ENCODE measurements at regions not wholly inside any gene's neighbourhood (a gene's known extent, or its start where the extent isn't known, plus 50 kb on each side); places are given as distances from the start of the nearest gene placed in this dataset.
"Not testable (repeated sequence)": the region's sequence is repeated elsewhere in the genome, so short reads cannot be mapped to it uniquely, and the experiment has no call there.

DNA sequence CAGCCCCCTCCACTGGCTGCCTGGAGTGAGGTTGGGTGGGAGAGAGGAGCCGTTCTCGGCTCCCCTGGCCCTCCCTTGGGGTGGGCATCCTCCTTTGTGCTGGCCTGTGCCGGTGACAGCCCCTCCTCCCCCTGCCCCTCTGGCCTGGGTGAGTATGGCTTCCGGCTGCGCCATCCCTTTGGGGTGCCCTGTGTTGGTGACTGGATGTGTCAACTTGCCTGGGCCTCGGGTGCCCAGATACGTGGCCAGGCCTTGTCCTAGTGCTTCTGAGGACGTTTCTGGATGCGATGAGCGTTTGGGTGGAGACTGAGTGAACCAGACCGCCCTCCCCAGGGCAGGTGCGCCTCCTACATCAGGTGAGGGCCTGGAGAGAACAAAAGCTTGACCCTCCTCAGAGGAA, 59.7 kb downstream of the PLXNA1 start:
- Histone ChIP-seq H3K27me3 (no peaks in the 10 kb centered on the region), H3K36me3 (no peaks in the 10 kb centered on the region), H3K4me3 (no peak overlapping the region), H3K27ac (peak overlapping the region; percentile 82 to 84), H3K9me3 (no peaks in the 10 kb centered on the region), H3K4me1 (peaks cover 15 to 24% of the 10 kb centered on the region in 2 donors)
- no peak for DNase-seq (ENCODE audit: low spot score in 2 of 2)
- no peak for TF ChIP-seq CTCF (IDR thresholded peaks at IDR 0.05)
- intact Hi-C loops (cut with DNase I), result no loop called here

GRCh38 chr3:127043041-127043641, 60.2 kb downstream of the PLXNA1 start:
- Histone ChIP-seq H3K27ac (peak overlapping the region; percentile 82 to 84), H3K4me3 (no peak overlapping the region), H3K36me3 (no peaks in the 10 kb centered on the region), H3K9me3 (no peaks in the 10 kb centered on the region), H3K4me1 (peaks cover 15 to 24% of the 10 kb centered on the region in 2 donors), H3K27me3 (no peaks in the 10 kb centered on the region)
- TF ChIP-seq CTCF (IDR thresholded peaks at IDR 0.05), result no peak
- intact Hi-C loops (cut with DNase I), result no loop called here
- DNase-seq (ENCODE audit: low spot score in 2 of 2), result peak in 1 of 2 donors; percentile 80

GRCh38 chr3:127043731-127044510, 61.0 kb downstream of the PLXNA1 start:
- intact Hi-C loops (cut with DNase I), result loop anchor here (2.0 kb wide), 1 partner anchor 61 kb away; the partner anchor contains the start of gene PLXNA1
- TF ChIP-seq CTCF (IDR thresholded peaks at IDR 0.05), result no peak
- Histone ChIP-seq H3K4me3 (no peak overlapping the region), H3K36me3 (no peaks in the 10 kb centered on the region), H3K4me1 (peaks cover 15 to 24% of the 10 kb centered on the region in 2 donors), H3K27me3 (no peaks in the 10 kb centered on the region), H3K27ac (peak overlapping the region; percentile 82 to 84), H3K9me3 (no peaks in the 10 kb centered on the region)
- no peak for DNase-seq (ENCODE audit: low spot score in 2 of 2)

DNA sequence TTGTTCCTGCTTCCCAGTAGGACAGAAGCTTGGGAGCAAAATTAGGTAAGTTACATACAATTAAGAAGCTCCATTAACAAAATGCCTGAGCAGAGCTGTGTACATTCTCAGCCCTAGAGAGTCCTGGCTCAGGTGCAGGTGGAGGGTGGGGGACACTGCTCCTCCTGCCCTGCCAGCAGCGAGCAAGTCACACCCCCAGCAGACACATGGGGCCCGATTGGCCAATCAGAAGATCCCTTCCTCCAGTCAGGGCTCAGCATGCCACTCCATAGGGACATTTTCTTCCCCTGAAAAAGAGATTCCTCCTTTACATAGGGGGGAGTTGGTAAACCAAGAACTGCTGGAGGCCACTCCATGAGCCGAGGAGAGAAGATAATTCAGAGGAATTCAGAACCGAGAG, 62.1 kb downstream of the PLXNA1 start:
- peak overlapping the region; percentile 62 to 75 for H3K27ac ChIP-seq
- no peaks in the 10 kb centered on the region for H3K27me3 ChIP-seq
- TF ChIP-seq CTCF (IDR thresholded peaks at IDR 0.05), result no peak
- H3K36me3 ChIP-seq, result no peaks in the 10 kb centered on the region
- H3K4me3 ChIP-seq, result no peak overlapping the region
- intact Hi-C loops (cut with DNase I), result loop anchor here (2.0 kb wide), 1 partner anchor 62 kb away; the partner anchor contains the start of gene PLXNA1
- H3K4me1 ChIP-seq, result peaks cover 15 to 24% of the 10 kb centered on the region in 2 donors
- DNase-seq (ENCODE audit: low spot score in 2 of 2), result no peak
- H3K9me3 ChIP-seq, result no peaks in the 10 kb centered on the region

- no peaks in the 10 kb centered on the region for H3K36me3 ChIP-seq
- H3K27ac ChIP-seq, result peak overlapping the region; percentile 62 to 75
- intact Hi-C loops (cut with DNase I), result loop anchor here (2.0 kb wide), 1 partner anchor 63 kb away; the partner anchor contains the start of gene PLXNA1
- H3K9me3 ChIP-seq, result no peaks in the 10 kb centered on the region
- H3K4me1 ChIP-seq, result peaks cover 15 to 24% of the 10 kb centered on the region in 2 donors
- TF ChIP-seq CTCF (IDR thresholded peaks at IDR 0.05), result no peak
- H3K27me3 ChIP-seq, result no peaks in the 10 kb centered on the region
- no peak overlapping the region for H3K4me3 ChIP-seq
- DNase-seq (ENCODE audit: low spot score in 2 of 2), result no peak
These were observed 62.6 kb downstream of the PLXNA1 start for GRCh38 chr3:127045435-127046045.

GRCh38 chr3:127046690-127047089, 63.8 kb downstream of the PLXNA1 start:
- intact Hi-C loops (cut with DNase I); H3K36me3 ChIP-seq; DNase-seq (ENCODE audit: low spot score in 2 of 2): not testable (repeated sequence)

More at GRCh38 chr3:127046690-127047089, 63.8 kb downstream of the PLXNA1 start:
- H3K27me3 ChIP-seq, H3K4me3 ChIP-seq, H3K9me3 ChIP-seq, H3K27ac ChIP-seq: not testable (repeated sequence)
- H3K4me1 ChIP-seq, result peaks cover 15 to 26% of the 10 kb centered on the region in 2 donors
